ENCODE measurements at regions not wholly inside any gene's neighbourhood (a gene's known extent, or its start where the extent isn't known, plus 50 kb on each side); places are given as distances from the start of the nearest gene placed in this dataset.

DNA sequence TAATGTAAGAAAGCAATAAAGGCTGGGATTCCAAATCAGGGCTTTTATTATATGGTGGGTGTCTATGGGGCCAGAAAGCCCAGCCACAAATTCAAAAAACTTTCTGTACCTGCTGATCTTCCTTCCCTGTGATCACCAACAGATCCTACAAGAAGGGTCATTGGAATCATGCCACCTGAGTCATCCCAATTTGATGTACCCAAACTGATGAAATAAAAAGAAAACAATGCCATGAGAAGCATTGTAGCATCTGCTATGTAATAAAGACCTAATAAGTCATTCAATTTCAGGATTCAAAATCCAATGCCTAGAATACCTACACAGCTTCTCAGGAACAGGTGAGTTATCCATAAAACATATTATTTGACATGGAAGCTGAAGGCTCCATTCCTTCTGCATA is 228.8 kb downstream of the DKK1 start:
- no peak overlapping the region for H4K8ac ChIP-seq (replicated peaks; ENCODE audit: insufficient read length, low read depth, low read length)
- H3K14ac ChIP-seq (ENCODE audit: insufficient read depth, low read length) = no peak overlapping the region
- H3K4ac ChIP-seq (ENCODE audit: low read depth, low read length) = no peak overlapping the region
- no peak overlapping the region for H2BK20ac ChIP-seq (ENCODE audit: low read depth, low read length, poor library complexity, severe bottlenecking)
- Mint-ChIP-seq H3K36me3 (ENCODE audit: insufficient read depth in 1 of 3, low read depth in 3 of 3) (no peaks in the 10 kb centered on the region), H3K27me3 (ENCODE audit: low read depth) (no peaks in the 10 kb centered on the region), H3K27ac (no peak overlapping the region), H3K9me3 (no peaks in the 10 kb centered on the region), H3K4me3 (no peak overlapping the region), H3K4me1 (peaks cover 0 to 6% of the 10 kb centered on the region in 2 experiments; a peak in 3 of 4 replicates)
- no peak overlapping the region for H2BK5ac ChIP-seq (ENCODE audit: insufficient read length, low read length)
- H2BK120ac ChIP-seq (ENCODE audit: low read depth, low read length, poor library complexity, severe bottlenecking) = no peak overlapping the region
- no peaks in the 10 kb centered on the region for H3K4me1 ChIP-seq (ENCODE audit: insufficient read depth, low read length)
- no peak overlapping the region for H4K91ac ChIP-seq (ENCODE audit: insufficient read length, low read depth, low read length)
- no peaks in the 10 kb centered on the region for H3K79me2 ChIP-seq (ENCODE audit: insufficient read depth, low read length)
- TF ChIP-seq CTCF (conservative IDR thresholded peaks at IDR 0.05) = no peak
- no peak overlapping the region for H2BK12ac ChIP-seq (ENCODE audit: insufficient read length, low read depth, low read length)
- no peak overlapping the region for H4K5ac ChIP-seq (ENCODE audit: insufficient read length, low read depth, low read length)
- no peak overlapping the region for H3K4me2 ChIP-seq (ENCODE audit: insufficient read depth, insufficient read length, low read length)
- no peak for DNase-seq
- no peak overlapping the region for H3K18ac ChIP-seq (ENCODE audit: insufficient read length, low read depth, low read length)
- H3K27ac ChIP-seq (ENCODE audit: insufficient read length, low read depth, low read length) = no peak overlapping the region
- H3K23me2 ChIP-seq (ENCODE audit: insufficient read length, low read depth, low read length, poor library complexity, severe bottlenecking) = no peaks in the 10 kb centered on the region
- H2BK15ac ChIP-seq (ENCODE audit: low read depth, low read length) = no peak overlapping the region
- no peaks in the 10 kb centered on the region for H3K27me3 ChIP-seq (ENCODE audit: insufficient read depth, low read length)
- H3K56ac ChIP-seq (ENCODE audit: insufficient read length, low read depth, low read length) = no peak overlapping the region
- H3K79me1 ChIP-seq (ENCODE audit: insufficient read depth, low read depth, low read length, poor library complexity, severe bottlenecking) = no peaks in the 10 kb centered on the region
- no peak overlapping the region for H2AK5ac ChIP-seq (ENCODE audit: insufficient read length, low read length)
- no peaks in the 10 kb centered on the region for H3K9me3 ChIP-seq (ENCODE audit: control insufficient read depth, low read depth, low read length)
- H4K20me1 ChIP-seq (ENCODE audit: control insufficient read depth, insufficient read depth, insufficient read length) = no peaks in the 10 kb centered on the region
- no peak overlapping the region for H3K23ac ChIP-seq (ENCODE audit: insufficient read length, low read depth, low read length)
- H3T11ph ChIP-seq (ENCODE audit: low read length) = no peak overlapping the region
- no peak overlapping the region for H3K9ac ChIP-seq (ENCODE audit: extremely low read depth, insufficient read length, low read length)
- H2AFZ ChIP-seq (ENCODE audit: low read length) = no peak overlapping the region
